Adrenal gland (tissue), 5 donors: ENCODE measurements at regions not wholly inside any gene's neighbourhood (a gene's known extent, or its start where the extent isn't known, plus 50 kb on each side); places are given as distances from the start of the nearest gene placed in this dataset.

ENCODE experiments used
- CTCF ChIP-seq, 6 experiments: fragments of 450-650 bp in 4 of 6; fragments of 200-600 bp in 2 of 6; sonication (generic) in 1 of 6; IDR thresholded peaks; 1 replicate in 5 of 6; 2 replicates in 1 of 6; pipeline versions ENCODE4 v1.5.1 to v1.8.0; 2016 to 2021; ENCODE audit warnings: antibody characterized with exemption in 6 of 6, mild to moderate bottlenecking in 2 of 6, moderate library complexity in 1 of 6
- POLR2A ChIP-seq, 2 donors: fragments of 450-650 bp; IDR thresholded peaks; one replicate each; pipeline ENCODE4 v1.6.1; 2017; ENCODE audit warnings: antibody characterized with exemption in 2 of 2, mild to moderate bottlenecking in 2 of 2, moderate library complexity in 1 of 2
- donor health status: DM: no; HTN: no; CAD: no.

DNA sequence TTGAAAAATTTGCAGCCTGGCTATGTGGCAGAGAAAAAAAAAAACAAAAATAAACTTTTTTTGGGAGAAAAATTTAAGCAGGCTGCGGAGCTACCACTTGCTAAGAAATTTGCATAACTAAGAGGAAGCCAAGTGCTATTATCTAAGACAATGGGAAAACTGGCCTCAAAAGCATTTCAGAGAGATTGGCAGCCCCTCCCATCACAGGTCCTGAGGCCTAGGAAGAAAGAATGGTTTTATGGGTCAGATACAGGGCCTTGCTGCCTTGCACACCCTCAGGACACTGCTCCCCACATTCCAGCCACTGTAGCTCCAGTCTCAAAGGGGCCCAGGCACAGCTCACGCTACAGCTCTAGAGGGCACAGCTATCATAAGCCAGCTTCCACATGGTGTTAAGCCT is 777.9 kb downstream of the TENT5A start:
- no peak for TF ChIP-seq CTCF (IDR thresholded peaks at IDR 0.05)
- TF ChIP-seq POLR2A (IDR thresholded peaks at IDR 0.05), result no peak
